ENCODE measurements at regions not wholly inside any gene's neighbourhood (a gene's known extent, or its start where the extent isn't known, plus 50 kb on each side); places are given as distances from the start of the nearest gene placed in this dataset.

GRCh38 chr2:38203446-38203810 lies 127.5 kb upstream of the CYP1B1 start:
- TF ChIP-seq CTCF (conservative IDR thresholded peaks at IDR 0.05) = no peak
- H3K27ac ChIP-seq = no peak overlapping the region

- no peak overlapping the region for H3K27ac ChIP-seq
- TF ChIP-seq CTCF (conservative IDR thresholded peaks at IDR 0.05) = no peak
Observed at GRCh38 chr2:38202713-38203445, 126.9 kb upstream of the CYP1B1 start.

- TF ChIP-seq CTCF (conservative IDR thresholded peaks at IDR 0.05) = no peak
Observed at GRCh38 chr2:38201784-38202183, 125.8 kb upstream of the CYP1B1 start.

GRCh38 chr2:38200598-38200997 lies 124.6 kb upstream of the CYP1B1 start:
- TF ChIP-seq CTCF (conservative IDR thresholded peaks at IDR 0.05) = no peak
- no peak overlapping the region for H3K27ac ChIP-seq

More at GRCh38 chr2:38201784-38202183, 125.8 kb upstream of the CYP1B1 start:
- H3K27ac ChIP-seq = no peak overlapping the region

- TF ChIP-seq CTCF (conservative IDR thresholded peaks at IDR 0.05) = no peak
- no peak overlapping the region for H3K27ac ChIP-seq
Observed at GRCh38 chr2:38199127-38199526, 123.2 kb upstream of the CYP1B1 start.

GRCh38 chr2:38194751-38195150 lies 118.8 kb upstream of the CYP1B1 start:
- H3K27ac ChIP-seq = no peak overlapping the region
- TF ChIP-seq CTCF (conservative IDR thresholded peaks at IDR 0.05) = no peak

- H3K27ac ChIP-seq = no peak overlapping the region
- no peak for TF ChIP-seq CTCF (conservative IDR thresholded peaks at IDR 0.05)
Observed at GRCh38 chr2:38192976-38193375, 117.0 kb upstream of the CYP1B1 start.

Measured in VCaP (cell line).